ENCODE measurements at regions not wholly inside any gene's neighbourhood (a gene's known extent, or its start where the extent isn't known, plus 50 kb on each side); places are given as distances from the start of the nearest gene placed in this dataset.

DNA sequence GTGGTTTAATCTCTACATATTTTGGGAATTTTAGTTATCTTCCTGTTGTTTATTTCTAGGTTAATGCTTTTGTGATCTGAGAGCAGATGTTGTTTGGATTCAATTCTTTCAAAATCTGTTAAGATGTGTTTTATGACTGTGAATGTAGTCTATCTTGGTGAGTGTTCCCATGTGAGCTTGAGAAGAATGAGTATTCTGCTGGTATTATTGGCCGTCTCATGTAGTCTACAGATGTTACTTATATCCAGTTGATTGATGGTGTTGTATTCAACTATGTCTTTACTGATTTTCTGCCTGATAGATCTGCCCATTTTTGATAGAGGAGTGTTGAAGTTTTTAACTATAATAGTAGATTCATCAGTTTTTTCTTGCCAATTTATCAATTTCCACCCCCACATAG lies 141.4 kb upstream of the FOXP2 start:
- no peak for TF ChIP-seq GATA2 (IDR thresholded peaks at IDR 0.05; ENCODE audit: low read depth, low read length)
- TF ChIP-seq GATA3 (IDR thresholded peaks at IDR 0.05; ENCODE audit: low read depth, low read length): no peak

All from SH-SY5Y (cell line).